ENCODE measurements at regions not wholly inside any gene's neighbourhood (a gene's known extent, or its start where the extent isn't known, plus 50 kb on each side); places are given as distances from the start of the nearest gene placed in this dataset.

DNA sequence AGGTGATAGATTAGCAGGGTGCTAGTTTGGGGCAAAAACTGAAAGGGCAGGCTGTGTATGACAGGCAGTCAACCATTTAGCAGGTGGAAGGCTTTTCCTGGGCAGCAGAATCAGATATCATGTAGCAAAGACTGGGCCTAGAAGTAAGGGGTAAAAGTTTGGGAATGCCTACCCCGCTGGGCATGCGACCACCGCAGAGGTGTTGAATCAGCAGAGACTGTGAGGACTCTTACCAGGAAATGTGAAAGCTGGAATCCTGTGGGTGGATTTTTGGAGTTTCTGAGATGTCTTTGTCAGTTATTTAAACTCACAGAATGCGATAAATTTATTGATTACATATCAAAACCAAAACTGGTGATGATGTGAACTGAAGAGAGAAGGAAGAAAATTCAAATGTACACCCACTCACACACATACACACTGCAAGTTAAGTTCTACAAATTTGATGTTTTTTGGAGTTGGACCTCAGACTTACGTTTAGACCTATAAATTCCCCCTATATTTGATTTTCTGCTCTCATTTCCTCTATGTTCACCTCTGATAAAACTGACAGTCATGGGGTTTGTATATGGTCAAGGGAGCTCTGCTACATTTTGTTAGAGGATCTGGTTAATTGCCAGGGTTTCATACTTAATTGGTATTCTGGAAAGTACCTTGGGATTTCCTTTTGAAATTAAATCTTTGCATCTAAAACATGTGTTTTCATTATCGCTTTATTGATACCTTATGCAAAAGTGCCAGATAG is 333.6 kb downstream of the CSNK1G3 start:
- ChIA-PET CTCF (ENCODE audit: low intra/inter-chr PET ratio) (no interaction called here), POLR2A (no interaction called here)
- Histone ChIP-seq H3K9me1 (ENCODE audit: control insufficient read depth, insufficient read depth, low read length) (no peaks in the 10 kb centered on the region), H3K4me1 (replicated peaks in 1 of 2; ENCODE audit: control insufficient read depth in 2 of 2, insufficient read depth in 2 of 2, low read length in 2 of 2) (no peaks in the 10 kb centered on the region), H3K27me3 (ENCODE audit: control insufficient read depth in 2 of 2, insufficient read depth in 2 of 2, low read length in 2 of 2) (no peaks in the 10 kb centered on the region), H4K20me1 (replicated peaks; ENCODE audit: control insufficient read depth, insufficient read depth, low read length) (no peaks in the 10 kb centered on the region), H3K36me3 (ENCODE audit: control insufficient read depth, insufficient read depth, low read length) (no peaks in the 10 kb centered on the region), H3K27ac (ENCODE audit: extremely low read depth, low read depth, low read length) (no peak overlapping the region), H3K4me3 (no peak overlapping the region), H3K79me2 (ENCODE audit: control insufficient read depth, insufficient read depth, low read length) (no peaks in the 10 kb centered on the region), H2AFZ (ENCODE audit: low read depth, low read length) (no peak overlapping the region), H3K9ac (ENCODE audit: insufficient read depth in 1 of 2, low read depth in 2 of 2, low read length in 2 of 2) (no peak overlapping the region), H3K4me2 (ENCODE audit: insufficient read depth, low read length) (no peak overlapping the region), H3K9me3 (replicated peaks; ENCODE audit: control insufficient read depth, insufficient read depth, low read depth, low read length) (no peaks in the 10 kb centered on the region; the same call in 1 of the 2 replicates)
- WGBS (ENCODE audit: insufficient coverage, low coverage, missing lambda C conversion rate): 1% methylated on average over 6 of the region's 6 CpGs
- ATAC-seq: no peak
- in situ Hi-C loops (cut with MboI): no loop called here
- no peak for DNase-seq (ENCODE audit: extremely low read depth in 1 of 4, low spot score in 3 of 4)
- no TSS peak for BruUV-seq (replicated peaks)
- no peak for FAIRE-seq
- intact Hi-C loops (cut with micrococcal nuclease): no loop called here
- TF ChIP-seq ZSCAN32 (CRISPR knock-in tag; IDR thresholded peaks at IDR 0.05) (no peak), POLR2G (IDR thresholded peaks at IDR 0.05; ENCODE audit: low read depth, low read length) (no peak), MYC (IDR thresholded peaks at IDR 0.05; ENCODE audit: low read depth, low read length) (no peak), MYC (CRISPR knock-in tag; IDR thresholded peaks at IDR 0.05; ENCODE audit: borderline replicate concordance, low read depth) (no peak), MEF2A (IDR thresholded peaks at IDR 0.05; ENCODE audit: control insufficient read depth, low read depth, low read length) (no peak), PML (IDR thresholded peaks at IDR 0.05; ENCODE audit: low read length) (no peak), FIP1L1 (IDR thresholded peaks at IDR 0.05; ENCODE audit: low read depth, low read length, poor library complexity, severe bottlenecking) (no peak), CHD4 (IDR thresholded peaks at IDR 0.05; ENCODE audit: insufficient read depth, insufficient replicate concordance, low read depth, low read length, poor library complexity, severe bottlenecking) (no peak), SNIP1 (IDR thresholded peaks at IDR 0.05; ENCODE audit: low read depth) (no peak), ETV5 (CRISPR knock-in tag; IDR thresholded peaks at IDR 0.05; ENCODE audit: low read depth) (no peak), GTF2A2 (tag; IDR thresholded peaks at IDR 0.05) (no peak), CREM (IDR thresholded peaks at IDR 0.05; ENCODE audit: low read depth) (no peak), NRF1 (conservative IDR thresholded peaks at IDR 0.05 in 1 of 2, IDR thresholded peaks at IDR 0.05 in 1 of 2) (no peak), RBM22 (IDR thresholded peaks at IDR 0.05; ENCODE audit: low read depth, low read length, poor library complexity, severe bottlenecking) (no peak), ZFPM2 (CRISPR knock-in tag; IDR thresholded peaks at IDR 0.05) (no peak), FOXP1 (CRISPR knock-in tag; IDR thresholded peaks at IDR 0.05) (no peak), RBM17 (IDR thresholded peaks at IDR 0.05; ENCODE audit: borderline replicate concordance, low read depth, low read length) (no peak)
- TF ChIP-seq, protein P1, sequence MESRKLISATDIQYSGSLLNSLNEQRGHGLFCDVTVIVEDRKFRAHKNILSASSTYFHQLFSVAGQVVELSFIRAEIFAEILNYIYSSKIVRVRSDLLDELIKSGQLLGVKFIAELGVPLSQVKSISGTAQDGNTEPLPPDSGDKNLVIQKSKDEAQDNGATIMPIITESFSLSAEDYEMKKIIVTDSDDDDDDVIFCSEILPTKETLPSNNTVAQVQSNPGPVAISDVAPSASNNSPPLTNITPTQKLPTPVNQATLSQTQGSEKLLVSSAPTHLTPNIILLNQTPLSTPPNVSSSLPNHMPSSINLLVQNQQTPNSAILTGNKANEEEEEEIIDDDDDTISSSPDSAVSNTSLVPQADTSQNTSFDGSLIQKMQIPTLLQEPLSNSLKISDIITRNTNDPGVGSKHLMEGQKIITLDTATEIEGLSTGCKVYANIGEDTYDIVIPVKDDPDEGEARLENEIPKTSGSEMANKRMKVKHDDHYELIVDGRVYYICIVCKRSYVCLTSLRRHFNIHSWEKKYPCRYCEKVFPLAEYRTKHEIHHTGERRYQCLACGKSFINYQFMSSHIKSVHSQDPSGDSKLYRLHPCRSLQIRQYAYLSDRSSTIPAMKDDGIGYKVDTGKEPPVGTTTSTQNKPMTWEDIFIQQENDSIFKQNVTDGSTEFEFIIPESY (CRISPR knock-in tag; IDR thresholded peaks at IDR 0.05): no peak

Measured in K562 (cell line).